Naive thymus-derived CD4-positive, alpha-beta T cell (primary cell): ENCODE measurements at regions not wholly inside any gene's neighbourhood (a gene's known extent, or its start where the extent isn't known, plus 50 kb on each side); places are given as distances from the start of the nearest gene placed in this dataset.

Source experiments
- ATAC-seq: fragments of 150-1000 bp; cut with Tn5 transposase; 2 replicates; pipeline ENCODE4 v1.10.0; 2021; ENCODE audit warnings: mild to moderate bottlenecking, moderate library complexity
- CTCF ChIA-PET: fragments of 350-600 bp; sonication (Branson Sonifier 250); formaldehyde crosslinking; loops from one replicate; lab custom pipeline; 2021; ENCODE audit warnings: antibody characterized with exemption; lab: Charles Lee
- POLR2A ChIA-PET: fragments of 350-600 bp; sonication (Branson Sonifier 250); formaldehyde crosslinking; loops from one replicate; lab custom pipeline; 2021; ENCODE audit warnings: antibody characterized with exemption, inconsistent platforms; lab: Charles Lee
- DNase-seq, 9 donors: peaks; one replicate each; pipeline versions ENCODE4 v3.0.0 to v3.0.0-alpha.2; 2020 to 2022; ENCODE audit warnings: mixed read lengths in 1 of 9
- H3K27ac ChIP-seq: one replicate; pipeline ENCODE4 v1.7.0; 2013; ENCODE audit warnings: mild to moderate bottlenecking, low read depth, low read length, moderate library complexity
- H3K27me3 ChIP-seq, 2 donors: one replicate each; pipeline ENCODE4 v1.7.0; 2013; ENCODE audit warnings: low read length in 2 of 2, mild to moderate bottlenecking in 2 of 2, moderate library complexity in 2 of 2; ENCODE audit not compliant: control insufficient read depth in 2 of 2, insufficient read depth in 2 of 2
- H3K36me3 ChIP-seq, 3 experiments: 1 replicate in 2 of 3; 2 replicates in 1 of 3; pipeline ENCODE4 v1.7.0; 2013; ENCODE audit warnings: low read length in 3 of 3, mild to moderate bottlenecking in 3 of 3, moderate library complexity in 1 of 3; ENCODE audit not compliant: insufficient read depth in 3 of 3, control insufficient read depth in 2 of 3
- H3K4me1 ChIP-seq, 2 donors: one replicate each; pipeline ENCODE4 v1.7.0; 2013; ENCODE audit warnings: low read length in 2 of 2, mild to moderate bottlenecking in 2 of 2, moderate library complexity in 1 of 2; ENCODE audit not compliant: control insufficient read depth in 2 of 2, insufficient read depth in 2 of 2
- H3K4me3 ChIP-seq: 2 replicates; pipeline ENCODE4 v1.7.0; 2013; ENCODE audit warnings: mild to moderate bottlenecking, low read length
- H3K9me3 ChIP-seq, 3 experiments: 1 replicate in 2 of 3; 2 replicates in 1 of 3; pipeline ENCODE4 v1.7.0; 2013; ENCODE audit warnings: low read length in 3 of 3; ENCODE audit not compliant: control insufficient read depth in 2 of 3
- H3K27ac Mint-ChIP-seq, 9 donors: one replicate each; pipeline ENCODE4 v1.8.0; 2020 to 2022; ENCODE audit warnings: mixed read lengths in 9 of 9, mild to moderate bottlenecking in 8 of 9, moderate library complexity in 5 of 9, inconsistent platforms in 2 of 9
- H3K27me3 Mint-ChIP-seq, 5 donors: one replicate each; pipeline ENCODE4 v1.8.0; 2021 to 2022; ENCODE audit warnings: mixed read lengths in 5 of 5, mild to moderate bottlenecking in 1 of 5
- H3K36me3 Mint-ChIP-seq, 5 donors: one replicate each; pipeline ENCODE4 v1.8.0; 2020 to 2022; ENCODE audit warnings: mixed read lengths in 5 of 5, mild to moderate bottlenecking in 3 of 5, inconsistent platforms in 1 of 5
- H3K4me1 Mint-ChIP-seq, 7 donors: one replicate each; pipeline ENCODE4 v1.8.0; 2020 to 2022; ENCODE audit warnings: mixed read lengths in 7 of 7, mild to moderate bottlenecking in 3 of 7, inconsistent platforms in 1 of 7
- H3K4me3 Mint-ChIP-seq, 10 donors: one replicate each; pipeline ENCODE4 v1.8.0; 2020 to 2022; ENCODE audit warnings: mild to moderate bottlenecking in 10 of 10, mixed read lengths in 10 of 10, moderate library complexity in 6 of 10, inconsistent platforms in 2 of 10
- H3K9me3 Mint-ChIP-seq, 11 donors: one replicate each; pipeline ENCODE4 v1.8.0; 2020 to 2022; ENCODE audit warnings: mixed read lengths in 11 of 11, mild to moderate bottlenecking in 4 of 11, inconsistent platforms in 1 of 11, moderate library complexity in 1 of 11
- intact Hi-C, 2 donors: fragments of 100-400 bp; cut with micrococcal nuclease; formaldehyde crosslinking; loops; one replicate each; pipeline ENCODE4 v1.15.1; 2023

- ATAC-seq (no peak), DNase-seq (no peak)
- Mint-ChIP-seq H3K4me3 (no peak overlapping the region), H3K4me1 (peaks cover 0 to 12% (median 10%) of the 10 kb centered on the region in 7 donors), H3K27ac (no peak overlapping the region), H3K36me3 (no peaks in the 10 kb centered on the region), H3K9me3 (peaks cover 0 to 4% (median 0%) of the 10 kb centered on the region in 11 donors), H3K27me3 (peaks cover 0 to 6% (median 0%) of the 10 kb centered on the region in 5 donors)
- no peaks in the 10 kb centered on the region for H3K27me3 ChIP-seq
- CTCF ChIA-PET: interaction anchor here (1.0 kb wide), 1 partner anchor 9 kb away, joined by 4 read pairs; no protein-coding TSS in a partner anchor
- H3K4me3 ChIP-seq: no peak overlapping the region
- POLR2A ChIA-PET: no interaction called here
- H3K9me3 ChIP-seq: no peaks in the 10 kb centered on the region
- H3K27ac ChIP-seq: no peak overlapping the region
- H3K4me1 ChIP-seq: no peaks in the 10 kb centered on the region
- H3K36me3 ChIP-seq: no peaks in the 10 kb centered on the region
- intact Hi-C loops: no loop called here
Observed at GRCh38 chr1:224061436-224061835, 52.5 kb upstream of the FBXO28 start.

GRCh38 chr1:224059897-224060427, 53.9 kb upstream of the FBXO28 start:
- Mint-ChIP-seq H3K4me1 (peaks cover 0 to 6% (median 3%) of the 10 kb centered on the region in 7 donors), H3K27ac (no peak overlapping the region), H3K9me3 (peaks cover 0 to 4% (median 0%) of the 10 kb centered on the region in 11 donors), H3K36me3 (no peaks in the 10 kb centered on the region), H3K4me3 (no peak overlapping the region), H3K27me3 (peaks cover 0 to 6% (median 0%) of the 10 kb centered on the region in 5 donors)
- intact Hi-C loops: no loop called here
- ChIA-PET POLR2A (no interaction called here), CTCF (no interaction called here)
- H3K4me3 ChIP-seq: no peak overlapping the region
- no peak for DNase-seq
- no peaks in the 10 kb centered on the region for H3K4me1 ChIP-seq
- no peak overlapping the region for H3K27ac ChIP-seq
- no peaks in the 10 kb centered on the region for H3K27me3 ChIP-seq
- no peaks in the 10 kb centered on the region for H3K9me3 ChIP-seq
- ATAC-seq: no peak
- no peaks in the 10 kb centered on the region for H3K36me3 ChIP-seq

GRCh38 chr1:224058303-224058702, 55.6 kb upstream of the FBXO28 start:
- Mint-ChIP-seq H3K27ac (no peak overlapping the region), H3K36me3 (no peaks in the 10 kb centered on the region), H3K27me3 (peaks cover 0 to 6% (median 0%) of the 10 kb centered on the region in 5 donors), H3K9me3 (peaks cover 0 to 4% (median 0%) of the 10 kb centered on the region in 11 donors), H3K4me1 (no peaks in the 10 kb centered on the region), H3K4me3 (no peak overlapping the region)
- ChIA-PET CTCF (no interaction called here), POLR2A (no interaction called here)
- Histone ChIP-seq H3K36me3 (no peaks in the 10 kb centered on the region), H3K4me3 (no peak overlapping the region), H3K9me3 (no peaks in the 10 kb centered on the region), H3K27me3 (no peaks in the 10 kb centered on the region), H3K4me1 (no peaks in the 10 kb centered on the region), H3K27ac (no peak overlapping the region)
- no peak for ATAC-seq
- no peak for DNase-seq
- intact Hi-C loops: no loop called here

- intact Hi-C loops: no loop called here
- Mint-ChIP-seq H3K9me3 (peaks cover 0 to 4% (median 0%) of the 10 kb centered on the region in 11 donors), H3K27me3 (peaks cover 0 to 3% (median 0%) of the 10 kb centered on the region in 5 donors), H3K27ac (no peak overlapping the region), H3K4me3 (no peak overlapping the region), H3K36me3 (no peaks in the 10 kb centered on the region), H3K4me1 (no peaks in the 10 kb centered on the region)
- Histone ChIP-seq H3K27me3 (no peaks in the 10 kb centered on the region), H3K4me3 (no peak overlapping the region), H3K4me1 (no peaks in the 10 kb centered on the region), H3K9me3 (no peaks in the 10 kb centered on the region), H3K27ac (no peak overlapping the region), H3K36me3 (no peaks in the 10 kb centered on the region)
- POLR2A ChIA-PET: no interaction called here
- DNase-seq: no peak
- no peak for ATAC-seq
- CTCF ChIA-PET: no interaction called here
Observed at GRCh38 chr1:224057461-224058199, 56.3 kb upstream of the FBXO28 start.

GRCh38 chr1:224054611-224055010, 59.3 kb upstream of the FBXO28 start:
- no peaks in the 10 kb centered on the region for H3K36me3 Mint-ChIP-seq
- H3K27me3 Mint-ChIP-seq: peaks cover 0 to 9% (median 0%) of the 10 kb centered on the region in 5 donors
- H3K9me3 Mint-ChIP-seq: peaks cover 0 to 3% (median 0%) of the 10 kb centered on the region in 11 donors
- H3K4me3 ChIP-seq: no peak overlapping the region
- H3K4me1 ChIP-seq: no peaks in the 10 kb centered on the region
- ChIA-PET CTCF (no interaction called here), POLR2A (no interaction called here)
- no peaks in the 10 kb centered on the region for H3K9me3 ChIP-seq
- no peak overlapping the region for H3K27ac ChIP-seq
- ATAC-seq (no peak), DNase-seq (no peak)
- H3K27ac Mint-ChIP-seq: no peak overlapping the region
- peaks cover 0 to 4% (median 0%) of the 10 kb centered on the region in 7 donors for H3K4me1 Mint-ChIP-seq
- H3K4me3 Mint-ChIP-seq: no peak overlapping the region
- intact Hi-C loops: no loop called here
- no peaks in the 10 kb centered on the region for H3K36me3 ChIP-seq
- H3K27me3 ChIP-seq: no peaks in the 10 kb centered on the region

- H3K27me3 ChIP-seq: no peaks in the 10 kb centered on the region
- no peaks in the 10 kb centered on the region for H3K9me3 ChIP-seq
- no peaks in the 10 kb centered on the region for H3K36me3 ChIP-seq
- no peaks in the 10 kb centered on the region for H3K36me3 Mint-ChIP-seq
- H3K27ac Mint-ChIP-seq: no peak overlapping the region
- H3K27me3 Mint-ChIP-seq: peaks cover 0 to 9% (median 0%) of the 10 kb centered on the region in 5 donors
- ChIA-PET CTCF (no interaction called here), POLR2A (no interaction called here)
- peaks cover 0 to 4% (median 0%) of the 10 kb centered on the region in 7 donors for H3K4me1 Mint-ChIP-seq
- no peak for DNase-seq
- no peak overlapping the region for H3K27ac ChIP-seq
- no peak for ATAC-seq
- intact Hi-C loops: no loop called here
- H3K9me3 Mint-ChIP-seq: peaks cover 0 to 2% (median 0%) of the 10 kb centered on the region in 11 donors
- no peak overlapping the region for H3K4me3 ChIP-seq
- H3K4me3 Mint-ChIP-seq: no peak overlapping the region
- no peaks in the 10 kb centered on the region for H3K4me1 ChIP-seq
Observed at GRCh38 chr1:224054012-224054411, 59.9 kb upstream of the FBXO28 start.

- Mint-ChIP-seq H3K27ac (no peak overlapping the region), H3K9me3 (peaks cover 0 to 2% (median 0%) of the 10 kb centered on the region in 11 donors), H3K27me3 (peaks cover 0 to 7% (median 0%) of the 10 kb centered on the region in 5 donors), H3K36me3 (no peaks in the 10 kb centered on the region), H3K4me3 (no peak overlapping the region), H3K4me1 (peaks cover 0 to 4% (median 0%) of the 10 kb centered on the region in 7 donors)
- no peaks in the 10 kb centered on the region for H3K9me3 ChIP-seq
- CTCF ChIA-PET: no interaction called here
- H3K27ac ChIP-seq: no peak overlapping the region
- ATAC-seq: no peak
- H3K4me1 ChIP-seq: no peaks in the 10 kb centered on the region
- H3K36me3 ChIP-seq: no peaks in the 10 kb centered on the region
- DNase-seq: no peak
- no peak overlapping the region for H3K4me3 ChIP-seq
- intact Hi-C loops: no loop called here
- no peaks in the 10 kb centered on the region for H3K27me3 ChIP-seq
- POLR2A ChIA-PET: no interaction called here
Observed at GRCh38 chr1:224053456-224053855, 60.5 kb upstream of the FBXO28 start.
